ENCODE measurements at regions not wholly inside any gene's neighbourhood (a gene's known extent, or its start where the extent isn't known, plus 50 kb on each side); places are given as distances from the start of the nearest gene placed in this dataset.
A peak's percentile ranks its signal among the peaks of the same experiment; 100 is the strongest.

- POLR2A ChIA-PET: no interaction called here
- H3K27ac Mint-ChIP-seq: no peak overlapping the region
- DNase-seq (peak in 1 of 10 donors; percentile 4), ATAC-seq (no peak)
- H3K4me1 Mint-ChIP-seq: peaks cover 0 to 6% (median 0%) of the 10 kb centered on the region in 4 donors
- H3K36me3 Mint-ChIP-seq: no peaks in the 10 kb centered on the region
- H3K4me3 Mint-ChIP-seq: no peak overlapping the region
- peaks cover 6 to 57% (median 31%) of the 10 kb centered on the region in 5 donors for H3K27me3 Mint-ChIP-seq
- H3K9me3 Mint-ChIP-seq: peaks cover 0 to 2% (median 0%) of the 10 kb centered on the region in 9 donors
Measured at GRCh38 chr22:49369726-49370626, 457.7 kb downstream of the BRD1 start.

- Mint-ChIP-seq H3K9me3 (peaks cover 0 to 2% (median 0%) of the 10 kb centered on the region in 9 donors), H3K36me3 (no peaks in the 10 kb centered on the region), H3K4me3 (peak overlapping the region in 2 of 10 donors; percentile 24 to 50), H3K27ac (no peak overlapping the region), H3K27me3 (peaks cover 4 to 58% (median 33%) of the 10 kb centered on the region in 5 donors), H3K4me1 (peaks cover 0 to 6% (median 0%) of the 10 kb centered on the region in 4 donors)
- POLR2A ChIA-PET: interaction anchor here (0.6 kb wide), 1 partner anchor 1059 kb away, joined by 4 read pairs; no protein-coding TSS in a partner anchor
- no peak for ATAC-seq
- peak in 1 of 10 donors; percentile 15 for DNase-seq
Measured at GRCh38 chr22:49368976-49369725, 458.5 kb downstream of the BRD1 start.

- peaks cover 4 to 58% (median 34%) of the 10 kb centered on the region in 5 donors for H3K27me3 Mint-ChIP-seq
- peak in 1 of 10 donors; percentile 6 for DNase-seq
- H3K36me3 Mint-ChIP-seq: no peaks in the 10 kb centered on the region
- H3K9me3 Mint-ChIP-seq: peaks cover 0 to 2% (median 0%) of the 10 kb centered on the region in 9 donors
- no peak overlapping the region for H3K27ac Mint-ChIP-seq
- no peak for ATAC-seq
- peaks cover 0 to 6% (median 0%) of the 10 kb centered on the region in 4 donors for H3K4me1 Mint-ChIP-seq
- POLR2A ChIA-PET: interaction anchor here (0.6 kb wide), 1 partner anchor 1060 kb away, joined by 4 read pairs; no protein-coding TSS in a partner anchor
- no peak overlapping the region for H3K4me3 Mint-ChIP-seq
Measured at GRCh38 chr22:49368221-49368975, 459.3 kb downstream of the BRD1 start.

GRCh38 chr22:49367041-49367697 is 460.5 kb downstream of the BRD1 start:
- H3K9me3 Mint-ChIP-seq: peaks cover 0 to 2% (median 0%) of the 10 kb centered on the region in 9 donors
- POLR2A ChIA-PET: no interaction called here
- H3K4me3 Mint-ChIP-seq: no peak overlapping the region
- peaks cover 6 to 50% (median 34%) of the 10 kb centered on the region in 5 donors for H3K27me3 Mint-ChIP-seq
- no peak for ATAC-seq
- H3K27ac Mint-ChIP-seq: no peak overlapping the region
- H3K4me1 Mint-ChIP-seq: peaks cover 0 to 6% (median 0%) of the 10 kb centered on the region in 4 donors
- H3K36me3 Mint-ChIP-seq: no peaks in the 10 kb centered on the region
- DNase-seq: peak in 1 of 10 donors; percentile 3

- ATAC-seq (no peak), DNase-seq (peak in 1 of 10 donors; percentile 3)
- Mint-ChIP-seq H3K27ac (peak overlapping the region in 1 of 10 donors; percentile 82), H3K27me3 (peaks cover 6 to 50% (median 35%) of the 10 kb centered on the region in 5 donors), H3K9me3 (peaks cover 0 to 2% (median 0%) of the 10 kb centered on the region in 9 donors), H3K4me1 (peaks cover 0 to 6% (median 0%) of the 10 kb centered on the region in 4 donors), H3K36me3 (no peaks in the 10 kb centered on the region), H3K4me3 (no peak overlapping the region)
- POLR2A ChIA-PET: no interaction called here
Measured at GRCh38 chr22:49366437-49366836, 461.2 kb downstream of the BRD1 start.

GRCh38 chr22:49365910-49366309 is 461.8 kb downstream of the BRD1 start:
- Mint-ChIP-seq H3K4me3 (no peak overlapping the region), H3K27me3 (peaks cover 6 to 46% (median 30%) of the 10 kb centered on the region in 5 donors), H3K4me1 (peaks cover 0 to 6% (median 0%) of the 10 kb centered on the region in 4 donors), H3K9me3 (peaks cover 0 to 2% (median 0%) of the 10 kb centered on the region in 9 donors), H3K27ac (peak overlapping the region in 1 of 10 donors; percentile 82), H3K36me3 (no peaks in the 10 kb centered on the region)
- ATAC-seq (no peak), DNase-seq (no peak)
- POLR2A ChIA-PET: no interaction called here

GRCh38 chr22:49365191-49365837 is 462.4 kb downstream of the BRD1 start:
- Mint-ChIP-seq H3K36me3 (no peaks in the 10 kb centered on the region), H3K27me3 (peaks cover 6 to 40% (median 24%) of the 10 kb centered on the region in 5 donors), H3K27ac (no peak overlapping the region), H3K4me3 (no peak overlapping the region), H3K4me1 (peaks cover 0 to 6% (median 0%) of the 10 kb centered on the region in 4 donors), H3K9me3 (peaks cover 0 to 2% (median 0%) of the 10 kb centered on the region in 9 donors)
- POLR2A ChIA-PET: no interaction called here
- peak in 1 of 10 donors; percentile 12 for DNase-seq
- ATAC-seq: no peak

- Mint-ChIP-seq H3K4me3 (no peak overlapping the region), H3K9me3 (peaks cover 0 to 2% (median 0%) of the 10 kb centered on the region in 9 donors), H3K4me1 (peaks cover 0 to 6% (median 0%) of the 10 kb centered on the region in 4 donors), H3K36me3 (no peaks in the 10 kb centered on the region), H3K27me3 (peaks cover 6 to 34% (median 18%) of the 10 kb centered on the region in 5 donors), H3K27ac (no peak overlapping the region)
- ATAC-seq (no peak), DNase-seq (peak in 1 of 10 donors; percentile 1)
- POLR2A ChIA-PET: no interaction called here
Measured at GRCh38 chr22:49364398-49364797, 463.3 kb downstream of the BRD1 start.

- ATAC-seq: no peak
- DNase-seq: peak in 1 of 10 donors; percentile 5
- POLR2A ChIA-PET: no interaction called here
- peaks cover 0 to 2% (median 0%) of the 10 kb centered on the region in 9 donors for H3K9me3 Mint-ChIP-seq
- H3K36me3 Mint-ChIP-seq: no peaks in the 10 kb centered on the region
- peaks cover 0 to 6% (median 0%) of the 10 kb centered on the region in 4 donors for H3K4me1 Mint-ChIP-seq
- no peak overlapping the region for H3K4me3 Mint-ChIP-seq
- H3K27me3 Mint-ChIP-seq: peaks cover 7 to 27% (median 19%) of the 10 kb centered on the region in 5 donors
- H3K27ac Mint-ChIP-seq: no peak overlapping the region
Measured at GRCh38 chr22:49363526-49364230, 464.0 kb downstream of the BRD1 start.

GRCh38 chr22:49362211-49362839 is 465.3 kb downstream of the BRD1 start:
- Mint-ChIP-seq H3K4me3 (no peak overlapping the region), H3K27ac (no peak overlapping the region), H3K27me3 (peaks cover 4 to 19% (median 17%) of the 10 kb centered on the region in 5 donors), H3K9me3 (peaks cover 0 to 2% (median 0%) of the 10 kb centered on the region in 9 donors), H3K4me1 (peaks cover 0 to 6% (median 0%) of the 10 kb centered on the region in 4 donors), H3K36me3 (no peaks in the 10 kb centered on the region)
- DNase-seq: peak in 1 of 10 donors; percentile 7
- POLR2A ChIA-PET: no interaction called here
- no peak for ATAC-seq

Measured in naive thymus-derived CD8-positive, alpha-beta T cell (primary cell).